Suprapubic skin (tissue), 4 donors: ENCODE measurements at regions not wholly inside any gene's neighbourhood (a gene's known extent, or its start where the extent isn't known, plus 50 kb on each side); places are given as distances from the start of the nearest gene placed in this dataset.

Experiments
- DNase-seq, 2 donors: peaks; one replicate each; pipeline ENCODE4 v3.0.0-alpha.2; 2019; ENCODE audit warnings: low spot score in 2 of 2
- H3K27ac ChIP-seq: fragments of 200-600 bp; sonication (generic); one replicate; pipeline ENCODE4 v1.5.1; 2019
- H3K27me3 ChIP-seq: fragments of 200-600 bp; sonication (generic); one replicate; pipeline ENCODE4 v1.5.1; 2019
- H3K36me3 ChIP-seq: fragments of 200-600 bp; sonication (generic); one replicate; pipeline ENCODE4 v1.5.1; 2019
- H3K4me1 ChIP-seq: fragments of 200-600 bp; sonication (generic); one replicate; pipeline ENCODE4 v1.5.1; 2019
- H3K4me3 ChIP-seq: fragments of 200-600 bp; sonication (generic); one replicate; pipeline ENCODE4 v1.5.1; 2019; ENCODE audit warnings: mild to moderate bottlenecking
- H3K9me3 ChIP-seq: fragments of 200-600 bp; sonication (generic); one replicate; pipeline ENCODE4 v1.5.1; 2019
- EP300 ChIP-seq: sonication (generic); formaldehyde crosslinking; IDR thresholded peaks from one replicate; pipeline ENCODE4 v1.6.1; 2017; ENCODE audit warnings: antibody characterized with exemption
- POLR2A ChIP-seq, 2 donors: fragments of 450-650 bp; IDR thresholded peaks; one replicate each; pipeline ENCODE4 v1.6.1; 2017; ENCODE audit warnings: antibody characterized with exemption in 2 of 2, mild to moderate bottlenecking in 2 of 2, moderate library complexity in 2 of 2
- POLR2AphosphoS5 ChIP-seq, 3 donors: sonication (generic); formaldehyde crosslinking; IDR thresholded peaks; one replicate each; pipeline ENCODE4 v1.6.1; 2017; ENCODE audit warnings: antibody characterized with exemption in 3 of 3
- WGBS: methylation state at CpG from one replicate; pipeline ENCODE4 v1.1.5; 2018; 5-methylcytosine and 5-hydroxymethylcytosine counted together
- TF ChIP-seq, protein P1 (sequence below), 2 donors: fragments of 200-600 bp in 1 of 2; fragments of 450-650 bp in 1 of 2; sonication (generic) in 1 of 2; IDR thresholded peaks; one replicate each; pipeline ENCODE4 v1.5.1; 2016 to 2019; ENCODE audit warnings: antibody characterized with exemption in 2 of 2, mild to moderate bottlenecking in 1 of 2, moderate library complexity in 1 of 2

DNA sequence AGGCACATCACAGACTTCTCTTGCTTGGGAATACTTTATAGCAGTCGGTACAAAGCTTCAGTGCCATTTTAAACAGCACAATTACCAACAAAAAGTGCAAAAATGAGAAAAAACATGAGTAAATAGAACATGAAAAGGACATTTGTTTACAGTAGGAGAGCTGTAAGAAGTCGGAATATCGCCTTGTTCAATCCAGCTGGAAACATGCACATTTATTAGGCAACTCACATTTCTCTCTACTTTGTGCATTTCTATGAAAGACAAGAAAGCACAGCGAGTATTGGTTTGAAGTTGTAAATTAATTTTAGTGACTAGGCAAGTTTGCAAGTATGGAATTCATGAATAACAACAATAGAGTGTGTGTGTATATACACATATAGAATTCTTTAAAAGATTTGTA is 484.7 kb downstream of the DACH1 start:
- Histone ChIP-seq H3K36me3 (no peaks in the 10 kb centered on the region), H3K4me3 (no peak overlapping the region), H3K27ac (no peak overlapping the region), H3K4me1 (peaks cover 2% of the 10 kb centered on the region), H3K27me3 (no peaks in the 10 kb centered on the region), H3K9me3 (no peaks in the 10 kb centered on the region)
- TF ChIP-seq POLR2A (IDR thresholded peaks at IDR 0.05) = no peak
- TF ChIP-seq POLR2AphosphoS5 (IDR thresholded peaks at IDR 0.05) = no peak
- no peak for TF ChIP-seq EP300
- TF ChIP-seq, protein P1, sequence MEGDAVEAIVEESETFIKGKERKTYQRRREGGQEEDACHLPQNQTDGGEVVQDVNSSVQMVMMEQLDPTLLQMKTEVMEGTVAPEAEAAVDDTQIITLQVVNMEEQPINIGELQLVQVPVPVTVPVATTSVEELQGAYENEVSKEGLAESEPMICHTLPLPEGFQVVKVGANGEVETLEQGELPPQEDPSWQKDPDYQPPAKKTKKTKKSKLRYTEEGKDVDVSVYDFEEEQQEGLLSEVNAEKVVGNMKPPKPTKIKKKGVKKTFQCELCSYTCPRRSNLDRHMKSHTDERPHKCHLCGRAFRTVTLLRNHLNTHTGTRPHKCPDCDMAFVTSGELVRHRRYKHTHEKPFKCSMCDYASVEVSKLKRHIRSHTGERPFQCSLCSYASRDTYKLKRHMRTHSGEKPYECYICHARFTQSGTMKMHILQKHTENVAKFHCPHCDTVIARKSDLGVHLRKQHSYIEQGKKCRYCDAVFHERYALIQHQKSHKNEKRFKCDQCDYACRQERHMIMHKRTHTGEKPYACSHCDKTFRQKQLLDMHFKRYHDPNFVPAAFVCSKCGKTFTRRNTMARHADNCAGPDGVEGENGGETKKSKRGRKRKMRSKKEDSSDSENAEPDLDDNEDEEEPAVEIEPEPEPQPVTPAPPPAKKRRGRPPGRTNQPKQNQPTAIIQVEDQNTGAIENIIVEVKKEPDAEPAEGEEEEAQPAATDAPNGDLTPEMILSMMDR (IDR thresholded peaks at IDR 0.05) = no peak
- no peak for DNase-seq
- 67% methylated on average over 4 of the region's 4 CpGs for WGBS

DNA sequence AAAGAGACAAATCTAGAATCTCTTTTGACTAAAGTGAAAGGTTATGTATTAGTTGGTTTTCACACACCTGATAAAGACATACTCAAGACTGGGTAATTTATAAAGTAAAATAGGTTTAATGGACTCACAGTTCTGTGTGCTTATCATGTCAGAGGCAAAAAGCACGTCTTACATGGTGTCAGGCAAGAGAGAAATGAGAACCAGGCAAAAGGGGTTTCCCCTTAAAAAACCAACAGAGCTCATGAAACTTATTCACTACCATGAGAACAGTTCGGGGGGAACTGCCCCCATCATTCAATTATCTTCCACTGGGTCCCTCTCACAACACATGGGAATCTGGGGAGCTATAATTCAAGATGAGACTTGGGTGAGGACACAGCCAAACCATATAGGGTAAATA is 486.8 kb downstream of the DACH1 start:
- Histone ChIP-seq H3K9me3 (no peaks in the 10 kb centered on the region), H3K27ac (no peak overlapping the region), H3K36me3 (no peaks in the 10 kb centered on the region), H3K27me3 (no peaks in the 10 kb centered on the region), H3K4me3 (no peak overlapping the region), H3K4me1 (peaks cover 2% of the 10 kb centered on the region)
- no peak for TF ChIP-seq POLR2A (IDR thresholded peaks at IDR 0.05)
- TF ChIP-seq POLR2AphosphoS5 (IDR thresholded peaks at IDR 0.05) = no peak
- no peak for TF ChIP-seq EP300
- TF ChIP-seq, protein P1 (IDR thresholded peaks at IDR 0.05) = no peak
- 71% methylated on average over 2 of the region's 2 CpGs for WGBS
- DNase-seq = no peak

DNA sequence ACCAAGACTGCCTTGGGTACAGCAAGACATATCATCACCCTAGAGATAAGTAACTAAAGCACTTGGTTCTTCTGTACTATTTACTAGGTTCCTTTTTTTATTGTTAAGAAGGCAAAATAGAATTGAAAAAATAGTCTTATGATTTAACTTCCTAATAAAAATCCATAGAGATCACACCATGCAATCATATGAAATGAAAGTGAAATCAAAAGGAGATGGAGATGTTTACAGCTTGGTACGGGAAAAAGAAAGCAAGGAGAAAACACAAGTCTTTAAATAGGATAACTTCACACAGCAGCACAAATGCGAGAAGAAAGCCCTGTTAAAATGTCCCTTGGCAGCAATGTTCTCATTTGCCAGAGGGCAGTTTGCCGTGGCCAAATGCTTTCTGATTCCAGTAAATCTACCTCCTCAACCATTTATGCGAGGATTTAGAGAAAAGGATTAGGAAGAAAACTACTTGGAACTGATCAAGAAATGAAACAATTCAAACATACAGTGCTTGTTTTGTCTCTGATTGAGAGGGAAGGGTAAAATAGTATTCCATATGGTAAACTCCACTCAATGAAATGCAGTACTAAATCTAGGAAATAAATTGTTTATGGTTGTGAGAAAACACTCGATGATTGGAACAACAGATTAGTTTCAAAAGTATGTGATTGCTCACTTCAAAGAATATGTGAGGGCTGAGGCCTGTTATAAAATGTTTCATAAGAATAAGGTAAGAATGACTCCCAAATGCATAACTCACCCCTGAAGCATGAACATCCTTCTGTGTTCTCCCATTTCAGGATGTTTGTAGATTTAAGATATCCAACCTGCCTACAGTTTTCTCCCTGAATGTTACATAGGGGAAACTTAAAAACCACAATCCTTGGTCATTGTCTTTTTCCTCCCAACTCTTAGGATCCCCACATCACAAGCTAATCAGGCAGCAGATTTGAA is 487.8 kb downstream of the DACH1 start:
- Histone ChIP-seq H3K36me3 (no peaks in the 10 kb centered on the region), H3K4me1 (peaks cover 2% of the 10 kb centered on the region), H3K4me3 (peak overlapping the region; percentile 26), H3K27ac (no peak overlapping the region), H3K27me3 (no peaks in the 10 kb centered on the region), H3K9me3 (no peaks in the 10 kb centered on the region)
- WGBS = 22% methylated on average over 5 of the region's 5 CpGs
- no peak for DNase-seq
- TF ChIP-seq, protein P1 (IDR thresholded peaks at IDR 0.05) = no peak
- TF ChIP-seq EP300 = no peak
- TF ChIP-seq POLR2AphosphoS5 (IDR thresholded peaks at IDR 0.05) = no peak

DNA sequence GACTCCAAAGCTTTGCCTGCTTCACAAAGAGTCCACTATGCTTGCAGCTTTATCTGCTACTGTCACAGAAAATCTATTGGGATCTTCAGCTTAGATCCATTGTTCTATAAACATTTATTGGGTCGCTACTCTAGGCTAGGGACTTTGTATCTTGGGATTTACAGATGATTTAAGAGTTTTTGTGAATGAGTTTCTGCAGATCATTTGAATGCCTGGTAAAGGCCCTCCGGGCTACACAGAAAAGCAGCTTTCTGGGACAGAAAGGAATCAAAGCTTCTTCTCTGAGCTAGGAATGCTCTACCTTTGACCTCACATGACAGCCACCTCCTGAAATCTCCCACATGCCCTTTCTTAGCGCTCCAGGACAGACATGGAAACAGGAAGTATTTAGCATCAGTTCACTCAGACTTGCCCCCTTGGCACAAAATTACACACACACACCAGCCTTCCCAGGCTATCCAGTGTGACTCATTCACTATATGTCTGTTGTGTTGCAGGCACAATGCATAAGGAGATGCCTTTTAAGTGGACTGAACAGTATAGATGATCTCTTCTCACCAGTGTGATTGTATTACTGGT is 492.4 kb downstream of the DACH1 start:
- H3K4me1 ChIP-seq = peaks cover 2% of the 10 kb centered on the region
- no peaks in the 10 kb centered on the region for H3K9me3 ChIP-seq
- TF ChIP-seq POLR2A (IDR thresholded peaks at IDR 0.05) (no peak), EP300 (no peak)
- TF ChIP-seq, protein P1 (IDR thresholded peaks at IDR 0.05) = no peak
- 18% methylated on average over 3 of the region's 3 CpGs for whole genome bisulfite sequencing
- no peaks in the 10 kb centered on the region for H3K27me3 ChIP-seq
- no peaks in the 10 kb centered on the region for H3K36me3 ChIP-seq
- no peak for DNase-seq
- H3K4me3 ChIP-seq = no peak overlapping the region
- H3K27ac ChIP-seq = no peak overlapping the region

DNA sequence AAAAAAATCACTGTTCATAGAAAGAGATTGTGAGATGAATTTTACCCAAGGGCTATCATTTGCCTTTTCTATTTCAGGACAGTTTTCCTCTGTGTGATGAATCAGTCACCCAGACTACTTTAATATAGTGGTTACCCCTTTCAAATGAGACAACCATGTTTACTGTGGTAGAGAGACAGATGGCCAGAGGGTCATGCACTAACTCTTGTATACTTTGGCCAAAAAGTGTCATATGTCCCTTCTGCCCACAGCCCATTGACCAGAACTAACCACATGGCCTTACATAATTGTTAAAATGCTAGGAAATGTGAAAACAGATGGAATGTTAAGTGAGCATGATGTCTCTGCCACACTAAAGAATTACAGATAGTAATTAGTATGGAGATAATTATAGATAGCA is 498.7 kb downstream of the DACH1 start:
- H3K9me3 ChIP-seq = no peaks in the 10 kb centered on the region
- TF ChIP-seq, protein P1 (IDR thresholded peaks at IDR 0.05) = no peak
- TF ChIP-seq EP300 = no peak
- no peak for TF ChIP-seq POLR2AphosphoS5 (IDR thresholded peaks at IDR 0.05)
- no peak for TF ChIP-seq POLR2A (IDR thresholded peaks at IDR 0.05)
- H3K36me3 ChIP-seq = no peaks in the 10 kb centered on the region
- no peak for DNase-seq
- no peaks in the 10 kb centered on the region for H3K27me3 ChIP-seq
- H3K4me1 ChIP-seq = no peaks in the 10 kb centered on the region
- H3K4me3 ChIP-seq = no peak overlapping the region
- no peak overlapping the region for H3K27ac ChIP-seq
